GM20000 (cell line): ENCODE measurements at regions not wholly inside any gene's neighbourhood (a gene's known extent, or its start where the extent isn't known, plus 50 kb on each side); places are given as distances from the start of the nearest gene placed in this dataset.

ENCODE experiments used
- DNase-seq: peaks from one replicate; pipeline ENCODE4 v3.0.0; 2012; ENCODE audit warnings: low spot score
- CTCF ChIP-seq: IDR thresholded peaks from 2 replicates; pipeline ENCODE4 v1.5.1; 2012; ENCODE audit warnings: mild to moderate bottlenecking, control low read depth; ENCODE audit errors: extremely low read depth, missing control alignments

GRCh38 chr9:89706731-89707191 lies 101.9 kb downstream of the GADD45G start:
- no peak for TF ChIP-seq CTCF
- DNase-seq = peak; percentile 29

DNA sequence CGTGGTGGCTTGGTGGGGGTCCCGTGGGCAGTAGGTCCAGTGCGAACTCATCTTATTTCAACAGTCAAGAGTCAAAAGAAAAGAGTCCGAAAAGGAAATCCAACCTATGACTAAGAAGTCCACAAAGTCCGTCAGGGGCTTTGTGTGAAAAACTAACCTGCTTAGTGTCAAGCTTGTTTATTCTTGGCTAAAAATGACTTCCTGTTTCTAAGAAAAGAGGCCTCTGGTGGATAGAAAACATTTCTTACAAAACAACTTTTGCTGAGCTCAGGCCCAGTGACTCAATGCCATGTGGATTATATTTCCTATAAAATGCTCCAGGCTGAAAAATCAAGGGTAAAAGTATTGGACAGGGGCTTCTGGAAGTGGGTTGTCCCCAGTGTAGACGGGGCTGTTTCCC lies 105.9 kb downstream of the GADD45G start:
- no peak for TF ChIP-seq CTCF
- no peak for DNase-seq

- TF ChIP-seq CTCF = no peak
- no peak for DNase-seq
Measured at GRCh38 chr9:89711866-89712265, 107.1 kb downstream of the GADD45G start.

- TF ChIP-seq CTCF = no peak
- DNase-seq = no peak
Measured at GRCh38 chr9:89712283-89712682, 107.5 kb downstream of the GADD45G start.

DNA sequence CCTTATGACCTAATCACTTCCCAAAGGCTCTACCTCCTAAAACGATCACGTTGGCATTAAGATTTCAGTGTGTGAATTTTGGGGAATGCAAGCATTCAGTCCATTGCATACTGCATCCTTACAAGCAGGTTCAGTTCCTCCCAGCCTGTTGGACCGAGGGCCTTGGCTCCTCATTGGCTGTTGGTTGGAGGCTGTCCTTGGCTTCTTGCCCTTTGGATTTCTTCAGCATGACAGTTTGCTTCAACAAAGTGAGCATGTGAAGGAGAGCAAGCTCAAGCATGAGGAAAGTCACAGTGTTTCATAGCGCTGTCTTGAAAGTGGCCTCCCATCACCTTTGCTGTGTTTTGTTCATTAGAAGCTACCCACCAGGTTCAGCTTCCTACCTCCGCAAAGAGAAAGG lies 109.5 kb downstream of the GADD45G start:
- no peak for DNase-seq

GRCh38 chr9:89715318-89715858 lies 110.6 kb downstream of the GADD45G start:
- no peak for DNase-seq
- TF ChIP-seq CTCF = no peak

More for the DNA sequence above, 109.5 kb downstream of the GADD45G start:
- TF ChIP-seq CTCF = no peak

GRCh38 chr9:89715881-89716280 lies 111.1 kb downstream of the GADD45G start:
- no peak for TF ChIP-seq CTCF
- DNase-seq = no peak

- no peak for DNase-seq
- no peak for TF ChIP-seq CTCF
Measured at GRCh38 chr9:89716559-89716958, 111.7 kb downstream of the GADD45G start.
